ENCODE measurements at regions not wholly inside any gene's neighbourhood (a gene's known extent, or its start where the extent isn't known, plus 50 kb on each side); places are given as distances from the start of the nearest gene placed in this dataset.

- FAIRE-seq = no peak
- intact Hi-C loops (cut with DNase I) = no loop called here
- H3K27me3 ChIP-seq = no peaks in the 10 kb centered on the region
- H3K4me3 ChIP-seq = no peak overlapping the region
- H3K36me3 ChIP-seq = no peaks in the 10 kb centered on the region
- no peak overlapping the region for H3K27ac ChIP-seq
- TF ChIP-seq CTCF (IDR thresholded peaks at IDR 0.05) = no peak
- H3K9me3 ChIP-seq = no peaks in the 10 kb centered on the region
- no peak for DNase-seq
- 59 to 78% methylated on average over 2 of the region's 2 CpGs for WGBS, 2 donors
- no peaks in the 10 kb centered on the region for H3K4me1 ChIP-seq
- no peak for ATAC-seq
Measured at GRCh38 chr14:39827901-39828655, 395.8 kb upstream of the FBXO33 start.

- WGBS, 2 donors = 63 to 75% methylated on average over 3 of the region's 3 CpGs
Measured at GRCh38 chr14:39812532-39813320, 380.5 kb upstream of the FBXO33 start.

GRCh38 chr14:39807271-39807670 lies 375.0 kb upstream of the FBXO33 start:
- TF ChIP-seq CTCF (IDR thresholded peaks at IDR 0.05) = no peak
- no peaks in the 10 kb centered on the region for H3K4me1 ChIP-seq
- H3K27me3 ChIP-seq = no peaks in the 10 kb centered on the region
- FAIRE-seq (no peak), ATAC-seq (no peak), DNase-seq (no peak)
- intact Hi-C loops (cut with DNase I) = no loop called here
- H3K9me3 ChIP-seq = no peaks in the 10 kb centered on the region
- no peak overlapping the region for H3K4me3 ChIP-seq
- no peak overlapping the region for H3K27ac ChIP-seq
- no peaks in the 10 kb centered on the region for H3K36me3 ChIP-seq
- WGBS, 2 donors = 77 to 84% methylated on average over 3 of the region's 3 CpGs

More at GRCh38 chr14:39812532-39813320, 380.5 kb upstream of the FBXO33 start:
- H3K27me3 ChIP-seq = no peaks in the 10 kb centered on the region
- no peak overlapping the region for H3K4me3 ChIP-seq
- no peaks in the 10 kb centered on the region for H3K4me1 ChIP-seq
- no peak overlapping the region for H3K27ac ChIP-seq
- DNase-seq = no peak
- no peak for FAIRE-seq
- TF ChIP-seq CTCF (IDR thresholded peaks at IDR 0.05) = no peak
- ATAC-seq = no peak
- no peaks in the 10 kb centered on the region for H3K36me3 ChIP-seq
- intact Hi-C loops (cut with DNase I) = no loop called here
- H3K9me3 ChIP-seq = no peaks in the 10 kb centered on the region

GRCh38 chr14:39784461-39784860 lies 352.2 kb upstream of the FBXO33 start:
- TF ChIP-seq CTCF (IDR thresholded peaks at IDR 0.05) = no peak
- H3K36me3 ChIP-seq = no peaks in the 10 kb centered on the region
- no peaks in the 10 kb centered on the region for H3K9me3 ChIP-seq
- no peak for DNase-seq
- H3K4me1 ChIP-seq = no peaks in the 10 kb centered on the region
- intact Hi-C loops (cut with DNase I) = no loop called here
- H3K4me3 ChIP-seq = no peak overlapping the region
- no peak for FAIRE-seq
- H3K27me3 ChIP-seq = no peaks in the 10 kb centered on the region
- ATAC-seq = no peak
- H3K27ac ChIP-seq = no peak overlapping the region
- 55 to 79% methylated on average over 1 of the region's 1 CpG for WGBS, 2 donors

- no peaks in the 10 kb centered on the region for H3K9me3 ChIP-seq
- no peak overlapping the region for H3K4me3 ChIP-seq
- H3K4me1 ChIP-seq = no peaks in the 10 kb centered on the region
- H3K27me3 ChIP-seq = no peaks in the 10 kb centered on the region
- H3K27ac ChIP-seq = no peak overlapping the region
- DNase-seq = no peak
- ATAC-seq = no peak
- no peak for FAIRE-seq
- intact Hi-C loops (cut with DNase I) = no loop called here
- WGBS, 2 donors = 76 to 81% methylated on average over 5 of the region's 5 CpGs
- no peaks in the 10 kb centered on the region for H3K36me3 ChIP-seq
- TF ChIP-seq CTCF (IDR thresholded peaks at IDR 0.05) = no peak
Measured at GRCh38 chr14:39781466-39781865, 349.2 kb upstream of the FBXO33 start.

Measured in pancreas (tissue), 10 donors.